ENCODE measurements at regions not wholly inside any gene's neighbourhood (a gene's known extent, or its start where the extent isn't known, plus 50 kb on each side); places are given as distances from the start of the nearest gene placed in this dataset.

GRCh38 chr20:39137299-39137698 lies 175.2 kb downstream of the DHX35 start:
- no peak for TF ChIP-seq CTCF (IDR thresholded peaks at IDR 0.05)
- peaks cover 43% of the 10 kb centered on the region for H3K4me1 ChIP-seq
- no peak overlapping the region for H3K4me3 ChIP-seq (ENCODE audit: low read depth, low read length)
- H3K27me3 ChIP-seq (ENCODE audit: control insufficient read depth, insufficient read depth, low read length): no peaks in the 10 kb centered on the region
- no peaks in the 10 kb centered on the region for H3K36me3 ChIP-seq (ENCODE audit: control insufficient read depth, insufficient read depth, low read length)
- no peaks in the 10 kb centered on the region for H3K79me2 ChIP-seq
- H2AFZ ChIP-seq: peak overlapping the region; percentile 64
- peak overlapping the region; percentile 3 for H3K4me2 ChIP-seq (ENCODE audit: low read length)
- no peaks in the 10 kb centered on the region for H3K9me3 ChIP-seq (ENCODE audit: control insufficient read depth, low read length)
- H3K27ac ChIP-seq: peak overlapping the region; percentile 70
- H3K9ac ChIP-seq: no peak overlapping the region

GRCh38 chr20:39136798-39137197 lies 174.7 kb downstream of the DHX35 start:
- Histone ChIP-seq H3K4me2 (ENCODE audit: low read length) (no peak overlapping the region), H3K36me3 (ENCODE audit: control insufficient read depth, insufficient read depth, low read length) (no peaks in the 10 kb centered on the region), H3K9ac (no peak overlapping the region), H3K9me3 (ENCODE audit: control insufficient read depth, low read length) (no peaks in the 10 kb centered on the region), H3K79me2 (no peaks in the 10 kb centered on the region), H3K4me3 (ENCODE audit: low read depth, low read length) (no peak overlapping the region), H3K27ac (peak overlapping the region; percentile 70), H3K4me1 (peaks cover 43% of the 10 kb centered on the region), H3K27me3 (ENCODE audit: control insufficient read depth, insufficient read depth, low read length) (no peaks in the 10 kb centered on the region), H2AFZ (peak overlapping the region; percentile 64)
- TF ChIP-seq CTCF (IDR thresholded peaks at IDR 0.05): no peak

GRCh38 chr20:39135885-39136544 lies 173.9 kb downstream of the DHX35 start:
- Histone ChIP-seq H3K27me3 (ENCODE audit: control insufficient read depth, insufficient read depth, low read length) (no peaks in the 10 kb centered on the region), H3K9me3 (ENCODE audit: control insufficient read depth, low read length) (no peaks in the 10 kb centered on the region), H3K27ac (peak overlapping the region; percentile 70), H3K4me3 (ENCODE audit: low read depth, low read length) (no peak overlapping the region), H3K4me1 (peaks cover 43% of the 10 kb centered on the region), H3K4me2 (ENCODE audit: low read length) (no peak overlapping the region), H3K9ac (no peak overlapping the region), H3K36me3 (ENCODE audit: control insufficient read depth, insufficient read depth, low read length) (no peaks in the 10 kb centered on the region), H2AFZ (no peak overlapping the region), H3K79me2 (no peaks in the 10 kb centered on the region)
- no peak for TF ChIP-seq CTCF (IDR thresholded peaks at IDR 0.05)

- H3K79me2 ChIP-seq: no peaks in the 10 kb centered on the region
- no peak overlapping the region for H2AFZ ChIP-seq
- H3K27ac ChIP-seq: no peak overlapping the region
- no peak overlapping the region for H3K4me3 ChIP-seq (ENCODE audit: low read depth, low read length)
- H3K9me3 ChIP-seq (ENCODE audit: control insufficient read depth, low read length): no peaks in the 10 kb centered on the region
- TF ChIP-seq CTCF (IDR thresholded peaks at IDR 0.05): no peak
- no peaks in the 10 kb centered on the region for H3K36me3 ChIP-seq (ENCODE audit: control insufficient read depth, insufficient read depth, low read length)
- H3K9ac ChIP-seq: no peak overlapping the region
- H3K4me2 ChIP-seq (ENCODE audit: low read length): no peak overlapping the region
- peaks cover 32% of the 10 kb centered on the region for H3K4me1 ChIP-seq
- H3K27me3 ChIP-seq (ENCODE audit: control insufficient read depth, insufficient read depth, low read length): no peaks in the 10 kb centered on the region
Observed at GRCh38 chr20:39133201-39133600, 171.1 kb downstream of the DHX35 start.

- Histone ChIP-seq H3K4me3 (ENCODE audit: low read depth, low read length) (no peak overlapping the region), H2AFZ (peak overlapping the region; percentile 30), H3K79me2 (no peaks in the 10 kb centered on the region), H3K9ac (no peak overlapping the region), H3K4me2 (ENCODE audit: low read length) (no peak overlapping the region), H3K36me3 (ENCODE audit: control insufficient read depth, insufficient read depth, low read length) (no peaks in the 10 kb centered on the region), H3K27me3 (ENCODE audit: control insufficient read depth, insufficient read depth, low read length) (no peaks in the 10 kb centered on the region), H3K27ac (no peak overlapping the region), H3K4me1 (peaks cover 25% of the 10 kb centered on the region), H3K9me3 (ENCODE audit: control insufficient read depth, low read length) (no peaks in the 10 kb centered on the region)
- no peak for TF ChIP-seq CTCF (IDR thresholded peaks at IDR 0.05)
Observed at GRCh38 chr20:39132511-39132910, 170.4 kb downstream of the DHX35 start.

Measured in parathyroid adenoma (tissue), 2 donors.